ENCODE measurements at regions not wholly inside any gene's neighbourhood (a gene's known extent, or its start where the extent isn't known, plus 50 kb on each side); places are given as distances from the start of the nearest gene placed in this dataset.

- H3K4me2 ChIP-seq (ENCODE audit: control insufficient read depth, extremely low read depth, insufficient read depth, low read depth, low read length), result no peak overlapping the region
- no peak overlapping the region for H3K4me3 ChIP-seq (ENCODE audit: control insufficient read depth in 2 of 3, extremely low read depth in 1 of 3, insufficient read depth in 2 of 3, low read depth in 1 of 3, low read length in 3 of 3)
- no peaks in the 10 kb centered on the region for H4K20me1 ChIP-seq (ENCODE audit: control insufficient read depth, extremely low read depth, insufficient read depth, low read length)
- H3K27me3 ChIP-seq (ENCODE audit: control insufficient read depth, extremely low read depth, insufficient read depth, low read length), result no peaks in the 10 kb centered on the region
- FAIRE-seq (no peak), DNase-seq (ENCODE audit: low read depth, low spot score) (no peak)
- H3K36me3 ChIP-seq (ENCODE audit: control insufficient read depth in 2 of 2, extremely low read depth in 1 of 2, insufficient read depth in 2 of 2, low read length in 2 of 2), result no peaks in the 10 kb centered on the region
- no peak overlapping the region for H3K9ac ChIP-seq (ENCODE audit: control insufficient read depth, extremely low read depth, insufficient read depth, low read length)
- no peaks in the 10 kb centered on the region for H3K79me2 ChIP-seq (ENCODE audit: control insufficient read depth, insufficient read depth, low read length)
- H3K4me1 ChIP-seq (ENCODE audit: control insufficient read depth, extremely low read depth, insufficient read depth, low read length), result peaks cover 19% of the 10 kb centered on the region
- dilution Hi-C loops (cut with MboI; ENCODE audit: extremely low pct_ligation_motif_present, low sequenced_read_pairs), result no loop called here
- H3K9me1 ChIP-seq (ENCODE audit: control insufficient read depth, extremely low read depth, insufficient read depth, low read length), result no peaks in the 10 kb centered on the region
- H3K27ac ChIP-seq (ENCODE audit: control insufficient read depth, insufficient read depth, low read length), result no peak overlapping the region
- peak overlapping the region; percentile 59 for H2AFZ ChIP-seq (ENCODE audit: control insufficient read depth, low read length)
- H3K9me3 ChIP-seq (ENCODE audit: control insufficient read depth, low read depth, low read length), result no peaks in the 10 kb centered on the region
- no peak for TF ChIP-seq CTCF (optimal IDR thresholded peaks at IDR 0.05 in 1 of 3, IDR thresholded peaks at IDR 0.05 in 1 of 3, conservative IDR thresholded peaks at IDR 0.05 in 1 of 3; ENCODE audit: extremely low read depth in 1 of 3, insufficient read depth in 2 of 3, low read length in 3 of 3)
- no peak for TF ChIP-seq EZH2 (IDR thresholded peaks at IDR 0.05; ENCODE audit: low read length)
Measured at GRCh38 chr2:128406736-128407554, 88.3 kb upstream of the HS6ST1 start.

GRCh38 chr2:128408349-128409305 is 90.0 kb upstream of the HS6ST1 start:
- H3K79me2 ChIP-seq (ENCODE audit: control insufficient read depth, insufficient read depth, low read length), result no peaks in the 10 kb centered on the region
- H4K20me1 ChIP-seq (ENCODE audit: control insufficient read depth, extremely low read depth, insufficient read depth, low read length), result no peaks in the 10 kb centered on the region
- dilution Hi-C loops (cut with MboI; ENCODE audit: extremely low pct_ligation_motif_present, low sequenced_read_pairs), result no loop called here
- H2AFZ ChIP-seq (ENCODE audit: control insufficient read depth, low read length), result peak overlapping the region; percentile 70
- peak overlapping the region in 1 of 3 experiments; percentile 11 for H3K4me3 ChIP-seq (ENCODE audit: control insufficient read depth in 2 of 3, extremely low read depth in 1 of 3, insufficient read depth in 2 of 3, low read depth in 1 of 3, low read length in 3 of 3)
- TF ChIP-seq EZH2 (IDR thresholded peaks at IDR 0.05; ENCODE audit: low read length), result no peak
- no peak for TF ChIP-seq CTCF (optimal IDR thresholded peaks at IDR 0.05 in 1 of 3, IDR thresholded peaks at IDR 0.05 in 1 of 3, conservative IDR thresholded peaks at IDR 0.05 in 1 of 3; ENCODE audit: extremely low read depth in 1 of 3, insufficient read depth in 2 of 3, low read length in 3 of 3)
- H3K27me3 ChIP-seq (ENCODE audit: control insufficient read depth, extremely low read depth, insufficient read depth, low read length), result no peaks in the 10 kb centered on the region
- H3K36me3 ChIP-seq (ENCODE audit: control insufficient read depth in 2 of 2, extremely low read depth in 1 of 2, insufficient read depth in 2 of 2, low read length in 2 of 2), result no peaks in the 10 kb centered on the region
- DNase-seq (ENCODE audit: low read depth, low spot score), result no peak
- no peaks in the 10 kb centered on the region for H3K9me3 ChIP-seq (ENCODE audit: control insufficient read depth, low read depth, low read length)
- H3K4me2 ChIP-seq (ENCODE audit: control insufficient read depth, extremely low read depth, insufficient read depth, low read depth, low read length), result peak overlapping the region; percentile 48
- H3K9me1 ChIP-seq (ENCODE audit: control insufficient read depth, extremely low read depth, insufficient read depth, low read length), result no peaks in the 10 kb centered on the region
- FAIRE-seq, result peak; percentile 60
- peak overlapping the region; percentile 39 for H3K27ac ChIP-seq (ENCODE audit: control insufficient read depth, insufficient read depth, low read length)
- H3K9ac ChIP-seq (ENCODE audit: control insufficient read depth, extremely low read depth, insufficient read depth, low read length), result peak overlapping the region; percentile 19
- peaks cover 19% of the 10 kb centered on the region for H3K4me1 ChIP-seq (ENCODE audit: control insufficient read depth, extremely low read depth, insufficient read depth, low read length)
